RWPE1 (cell line): ENCODE measurements at regions not wholly inside any gene's neighbourhood (a gene's known extent, or its start where the extent isn't known, plus 50 kb on each side); places are given as distances from the start of the nearest gene placed in this dataset.

Experiments used
- CTCF ChIA-PET: fragments of 350-600 bp; sonication (Branson Sonifier 250); formaldehyde crosslinking; extraction: SDS; loops from one replicate; lab custom pipeline; 2021; lab: Yijun Ruan, JAX
- POLR2A ChIA-PET: fragments of 400-600 bp; formaldehyde crosslinking; extraction: SDS; loops from one replicate; lab custom pipeline; 2020; ENCODE audit warnings: antibody characterized with exemption; ENCODE audit not compliant: low non-redundant PET; lab: Yijun Ruan, JAX
- DNase-seq: peaks from one replicate; pipeline ENCODE4 v3.0.0; 2012; ENCODE audit warnings: low spot score
- H3K27ac ChIP-seq: fragments of 450-650 bp; 2 replicates; pipeline ENCODE4 v1.5.1; 2017
- TF ChIP-seq, protein P1 (sequence below): fragments of 450-650 bp; conservative IDR thresholded peaks from 2 replicates; pipeline ENCODE4 v1.5.1; 2017; ENCODE audit warnings: low read depth, mild to moderate bottlenecking

DNA sequence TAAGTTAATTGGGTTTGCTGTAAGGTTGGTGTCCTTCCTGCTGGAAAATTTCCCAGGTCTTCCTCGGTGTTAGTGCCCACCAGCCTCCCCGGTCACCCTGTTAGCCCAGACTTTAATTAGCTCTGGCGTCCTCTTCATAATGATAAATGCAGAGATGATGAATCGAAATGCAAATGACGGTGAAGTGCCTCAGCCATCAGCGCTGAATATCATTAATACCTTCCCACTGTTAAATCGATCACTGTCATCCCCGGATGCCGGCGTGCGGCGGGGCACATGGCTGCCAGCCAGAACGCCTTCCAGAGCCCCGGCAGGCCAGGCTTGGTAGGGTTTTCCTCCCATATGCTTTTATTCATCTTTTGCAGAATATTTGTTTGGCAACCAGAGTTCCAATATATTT is 204.5 kb downstream of the IRX2 start:
- TF ChIP-seq, protein P1, sequence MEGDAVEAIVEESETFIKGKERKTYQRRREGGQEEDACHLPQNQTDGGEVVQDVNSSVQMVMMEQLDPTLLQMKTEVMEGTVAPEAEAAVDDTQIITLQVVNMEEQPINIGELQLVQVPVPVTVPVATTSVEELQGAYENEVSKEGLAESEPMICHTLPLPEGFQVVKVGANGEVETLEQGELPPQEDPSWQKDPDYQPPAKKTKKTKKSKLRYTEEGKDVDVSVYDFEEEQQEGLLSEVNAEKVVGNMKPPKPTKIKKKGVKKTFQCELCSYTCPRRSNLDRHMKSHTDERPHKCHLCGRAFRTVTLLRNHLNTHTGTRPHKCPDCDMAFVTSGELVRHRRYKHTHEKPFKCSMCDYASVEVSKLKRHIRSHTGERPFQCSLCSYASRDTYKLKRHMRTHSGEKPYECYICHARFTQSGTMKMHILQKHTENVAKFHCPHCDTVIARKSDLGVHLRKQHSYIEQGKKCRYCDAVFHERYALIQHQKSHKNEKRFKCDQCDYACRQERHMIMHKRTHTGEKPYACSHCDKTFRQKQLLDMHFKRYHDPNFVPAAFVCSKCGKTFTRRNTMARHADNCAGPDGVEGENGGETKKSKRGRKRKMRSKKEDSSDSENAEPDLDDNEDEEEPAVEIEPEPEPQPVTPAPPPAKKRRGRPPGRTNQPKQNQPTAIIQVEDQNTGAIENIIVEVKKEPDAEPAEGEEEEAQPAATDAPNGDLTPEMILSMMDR, result no peak
- DNase-seq, result no peak
- POLR2A ChIA-PET, result no interaction called here
- H3K27ac ChIP-seq, result no peak overlapping the region
- CTCF ChIA-PET, result no interaction called here

DNA sequence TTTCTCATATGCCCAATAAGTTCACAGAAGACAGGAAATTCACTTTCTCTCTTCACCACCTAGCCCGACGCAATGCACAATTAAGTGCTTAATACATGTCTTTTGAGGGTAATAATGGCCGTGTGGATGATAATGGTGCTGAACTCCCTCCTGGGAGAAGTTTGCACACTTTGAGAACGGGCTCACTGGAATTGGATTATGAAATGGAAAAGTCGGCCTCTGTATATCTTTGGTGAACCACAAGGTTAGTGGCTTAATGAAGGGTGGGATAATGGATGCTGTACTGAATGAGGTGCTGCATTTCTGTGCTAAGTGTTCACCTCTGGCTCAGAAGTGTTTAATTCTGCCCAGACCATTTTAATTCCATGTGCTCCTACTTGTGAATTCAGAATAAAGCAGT is 207.5 kb downstream of the IRX2 start:
- POLR2A ChIA-PET, result no interaction called here

DNA sequence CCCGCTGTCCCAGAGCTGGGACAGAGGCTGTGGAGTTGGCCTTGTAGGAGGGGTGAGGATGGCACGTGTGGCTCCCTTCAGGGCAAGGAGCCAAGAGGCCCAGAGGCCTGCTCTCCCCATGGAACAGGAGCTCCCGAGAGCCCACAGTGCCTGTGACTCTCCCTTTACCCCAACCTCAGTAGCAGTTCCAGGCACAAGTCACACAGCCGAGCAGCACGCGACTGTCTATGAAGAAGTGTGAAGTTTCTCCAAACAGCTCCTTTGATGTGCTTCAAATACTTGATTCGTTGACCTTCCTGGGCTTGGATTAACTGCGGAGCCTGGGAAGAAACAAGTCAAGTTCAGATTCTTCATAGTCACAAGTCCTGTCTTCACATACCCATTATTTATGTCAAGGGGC is 208.7 kb downstream of the IRX2 start:
- TF ChIP-seq, protein P1, result no peak
- POLR2A ChIA-PET, result no interaction called here
- no peak overlapping the region for H3K27ac ChIP-seq
- no peak for DNase-seq
- CTCF ChIA-PET, result interaction anchor here (0.6 to 0.7 kb wide), 2 partner anchors 12 to 25 kb away, joined by 3 read pairs; no protein-coding TSS in a partner anchor

More for the DNA sequence above, 207.5 kb downstream of the IRX2 start:
- H3K27ac ChIP-seq, result no peak overlapping the region
- TF ChIP-seq, protein P1, result no peak
- CTCF ChIA-PET, result interaction anchor here (0.6 kb wide), 1 partner anchor 1088 kb away, joined by 4 read pairs; no protein-coding TSS in a partner anchor
- no peak for DNase-seq

DNA sequence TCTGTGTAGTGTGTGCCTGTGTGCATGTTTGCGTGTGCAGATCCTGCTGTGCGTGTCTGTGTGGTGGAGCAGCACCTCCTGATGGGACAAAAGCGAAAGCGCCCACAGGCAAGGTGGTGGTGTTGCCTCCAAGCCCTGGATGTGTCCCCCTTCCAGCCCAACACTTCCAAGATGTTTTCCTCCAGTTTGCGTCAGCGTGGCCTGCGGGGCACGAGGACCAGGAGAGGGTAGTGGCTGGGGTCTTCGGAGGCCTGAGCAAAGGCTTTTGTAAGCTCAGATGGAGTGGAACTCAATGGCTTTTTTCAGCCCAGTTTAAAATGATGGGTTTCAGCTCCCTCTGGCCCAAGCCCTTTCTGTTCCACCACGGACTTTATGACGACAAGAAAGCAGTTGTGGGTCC is 209.5 kb downstream of the IRX2 start:
- CTCF ChIA-PET, result no interaction called here
- POLR2A ChIA-PET, result no interaction called here

DNA sequence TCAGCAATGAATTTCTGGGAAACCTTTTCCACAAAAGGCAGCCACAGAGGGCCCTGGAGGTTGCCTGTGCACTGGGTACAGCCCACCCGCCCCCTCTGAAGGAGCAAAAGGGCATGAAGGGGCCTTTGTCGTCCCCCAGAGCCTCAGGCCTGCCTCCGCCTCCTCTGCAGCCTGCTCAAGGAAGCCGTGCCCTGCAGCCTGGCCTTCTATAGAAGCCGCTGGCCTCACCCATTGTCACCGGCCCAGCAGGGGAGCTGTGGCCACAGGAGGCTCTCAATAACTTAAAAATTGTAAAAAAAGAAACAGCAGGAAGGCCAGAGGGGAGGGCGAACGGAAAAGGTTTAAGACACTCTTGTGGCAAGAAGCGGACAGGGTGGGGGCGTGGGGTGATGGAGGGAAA is 213.3 kb downstream of the IRX2 start:
- ChIA-PET POLR2A (no interaction called here), CTCF (no interaction called here)
- TF ChIP-seq, protein P1, result no peak
- DNase-seq, result no peak
- no peak overlapping the region for H3K27ac ChIP-seq

More for the DNA sequence above, 209.5 kb downstream of the IRX2 start:
- TF ChIP-seq, protein P1, result no peak
- no peak overlapping the region for H3K27ac ChIP-seq
- DNase-seq, result no peak

DNA sequence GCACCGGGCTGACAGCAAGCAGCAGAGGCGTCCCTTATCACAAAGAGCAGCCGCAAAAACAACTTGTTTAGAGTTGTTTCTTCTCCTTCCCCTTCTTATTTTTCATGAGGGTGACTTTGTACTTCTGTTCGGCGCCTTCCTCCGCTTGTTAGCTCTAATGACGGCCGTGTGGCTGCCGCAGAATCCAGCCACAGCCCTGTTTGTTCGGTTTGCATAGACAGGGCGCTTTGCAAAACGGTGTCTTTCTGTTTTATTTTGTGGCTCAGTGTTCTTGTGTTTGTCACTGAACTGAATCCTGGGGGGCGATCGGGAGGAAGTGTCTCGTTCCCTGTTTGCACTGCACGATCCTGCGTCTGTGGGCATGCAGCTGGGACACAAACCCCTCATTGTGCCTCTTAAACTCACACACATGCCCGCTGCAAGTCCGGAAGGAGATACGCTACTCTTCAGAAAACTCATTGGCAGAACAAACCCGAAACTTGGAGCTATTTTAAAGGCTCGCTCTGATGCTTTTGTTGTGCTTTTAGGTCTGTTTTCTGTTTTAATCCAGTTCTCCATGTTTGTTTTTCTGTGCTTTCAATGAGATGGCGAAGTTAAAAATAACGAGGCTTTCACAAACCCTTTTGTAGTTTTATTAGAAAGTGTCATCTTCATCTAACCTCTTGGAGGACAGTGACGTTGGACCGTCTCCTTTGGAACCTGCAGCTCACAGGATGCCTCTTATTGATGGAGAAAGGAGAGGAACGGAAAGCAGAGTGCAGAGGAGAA is 213.9 kb downstream of the IRX2 start:
- ChIA-PET CTCF (no interaction called here), POLR2A (no interaction called here)
- TF ChIP-seq, protein P1, result no peak
- H3K27ac ChIP-seq, result no peak overlapping the region
- DNase-seq, result no peak
